GM12874 (cell line): ENCODE measurements at regions not wholly inside any gene's neighbourhood (a gene's known extent, or its start where the extent isn't known, plus 50 kb on each side); places are given as distances from the start of the nearest gene placed in this dataset.

ENCODE experiments used
- CTCF ChIP-seq: IDR thresholded peaks from 2 replicates; pipeline ENCODE4 v1.5.1; 2011; ENCODE audit warnings: low read depth, mild to moderate bottlenecking, control low read depth, low read length, moderate library complexity; ENCODE audit not compliant: insufficient read depth

GRCh38 chr5:119948162-119948561 lies 318.8 kb downstream of the FAM170A start:
- TF ChIP-seq CTCF = no peak

- TF ChIP-seq CTCF = no peak
Measured at GRCh38 chr5:119949426-119949999, 320.2 kb downstream of the FAM170A start.

- no peak for TF ChIP-seq CTCF
Measured at GRCh38 chr5:119951330-119951934, 322.1 kb downstream of the FAM170A start.

GRCh38 chr5:119953474-119953873 lies 324.1 kb downstream of the FAM170A start:
- no peak for TF ChIP-seq CTCF

- no peak for TF ChIP-seq CTCF
Measured at GRCh38 chr5:119954106-119954505, 324.7 kb downstream of the FAM170A start.

GRCh38 chr5:119961993-119962392 lies 332.6 kb downstream of the FAM170A start:
- no peak for TF ChIP-seq CTCF

- TF ChIP-seq CTCF = no peak
Measured at GRCh38 chr5:119966028-119966427, 336.7 kb downstream of the FAM170A start.
